C4-2B (cell line): ENCODE measurements at regions not wholly inside any gene's neighbourhood (a gene's known extent, or its start where the extent isn't known, plus 50 kb on each side); places are given as distances from the start of the nearest gene placed in this dataset.
"Not testable (repeated sequence)": the region's sequence is repeated elsewhere in the genome, so short reads cannot be mapped to it uniquely, and the experiment has no call there.

Experiments
- H3K27ac ChIP-seq: fragments of 450-650 bp; 2 replicates; pipeline ENCODE4 v1.5.1; 2017
- CTCF ChIP-seq: fragments of 450-650 bp; conservative IDR thresholded peaks from 2 replicates; pipeline ENCODE4 v1.5.1; 2017; ENCODE audit warnings: mild to moderate bottlenecking
- ZFX ChIP-seq: fragments of 450-650 bp; IDR thresholded peaks from 2 replicates; pipeline ENCODE4 v1.6.1; 2017

DNA sequence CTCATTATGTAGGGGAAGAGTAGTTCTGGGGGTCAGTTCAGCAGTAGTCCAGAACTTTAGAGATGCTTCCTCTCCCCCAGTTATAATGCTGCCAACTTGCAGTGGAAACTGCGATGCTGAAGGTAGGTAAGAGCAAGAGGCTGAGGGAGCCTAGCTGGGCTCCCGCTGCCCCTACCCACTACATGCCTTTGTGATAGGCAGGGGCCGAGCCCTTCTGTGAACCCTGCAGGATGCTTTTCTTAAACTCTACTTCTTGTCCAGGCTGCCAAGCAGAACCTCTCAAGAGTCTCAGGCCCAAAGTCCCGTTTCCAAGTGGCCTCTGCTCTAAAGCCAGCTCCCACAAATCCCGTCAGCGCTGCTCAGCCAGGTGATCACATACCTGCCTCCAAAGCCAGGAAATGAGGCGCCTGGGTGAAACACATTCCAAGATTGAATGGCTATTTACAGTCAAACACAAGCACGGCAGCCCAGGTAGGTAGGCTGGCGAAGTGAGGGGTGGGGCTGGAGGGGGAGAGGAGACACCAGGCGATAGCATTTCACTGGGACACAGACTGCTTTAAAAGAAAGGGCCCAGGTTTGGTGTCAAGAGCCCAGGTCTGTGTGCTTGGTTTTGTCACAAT is 150.7 kb downstream of the CD24 start:
- no peak for TF ChIP-seq ZFX
- TF ChIP-seq CTCF: no peak
- no peak overlapping the region for H3K27ac ChIP-seq

GRCh38 chr6:106823058-106823457 is 151.5 kb downstream of the CD24 start:
- H3K27ac ChIP-seq: no peak overlapping the region
- TF ChIP-seq CTCF (no peak), ZFX (no peak)

DNA sequence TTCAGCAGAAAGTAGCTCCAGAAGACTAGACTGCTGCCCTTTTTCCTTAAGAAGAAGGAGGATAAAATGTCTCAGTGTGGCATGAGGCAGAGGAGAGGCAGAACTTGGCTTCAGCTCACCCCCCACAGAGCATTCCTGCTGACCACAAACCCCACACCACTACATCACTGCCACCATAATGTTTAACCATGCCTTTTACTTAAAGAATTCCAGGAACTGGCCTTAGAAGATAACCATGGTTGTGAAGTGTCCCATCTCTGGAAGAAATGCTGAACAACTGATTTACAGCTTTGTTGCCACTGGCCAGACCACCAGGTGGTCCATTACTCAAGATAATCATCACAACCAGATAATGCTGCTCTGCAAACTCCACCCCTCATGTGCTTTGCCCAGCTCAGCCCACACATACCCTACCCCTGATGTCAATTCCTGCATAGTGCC is 154.1 kb downstream of the CD24 start:
- H3K27ac ChIP-seq: no peak overlapping the region
- TF ChIP-seq ZFX (no peak), CTCF (no peak)

DNA sequence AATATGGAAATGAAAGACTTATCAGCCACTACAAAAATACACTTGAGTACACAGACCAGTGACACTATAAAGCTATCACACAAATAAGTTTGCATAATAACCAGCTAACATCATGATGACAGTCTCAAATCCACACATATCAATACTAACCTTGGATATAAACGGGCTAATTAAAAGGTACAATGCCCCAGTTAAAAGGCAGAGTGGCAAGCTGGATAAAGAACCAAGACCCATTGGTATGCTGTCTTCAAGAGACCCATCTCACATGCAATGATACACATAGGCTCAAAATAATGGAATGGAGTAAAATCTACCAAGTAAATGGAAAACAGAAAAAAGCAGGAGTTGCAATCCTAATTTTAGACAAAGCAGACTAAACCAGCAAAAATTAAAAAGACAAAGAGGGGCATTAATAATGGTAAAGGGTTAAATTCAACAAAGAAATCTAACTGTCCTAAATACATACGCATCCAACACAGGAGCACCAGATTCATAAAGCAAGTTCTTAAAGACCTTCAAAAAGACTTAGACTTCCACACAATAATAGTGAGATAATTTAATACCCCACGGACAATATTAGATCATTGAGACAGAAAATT is 163.3 kb downstream of the CD24 start:
- no peak overlapping the region for H3K27ac ChIP-seq
- TF ChIP-seq ZFX (no peak), CTCF (no peak)

DNA sequence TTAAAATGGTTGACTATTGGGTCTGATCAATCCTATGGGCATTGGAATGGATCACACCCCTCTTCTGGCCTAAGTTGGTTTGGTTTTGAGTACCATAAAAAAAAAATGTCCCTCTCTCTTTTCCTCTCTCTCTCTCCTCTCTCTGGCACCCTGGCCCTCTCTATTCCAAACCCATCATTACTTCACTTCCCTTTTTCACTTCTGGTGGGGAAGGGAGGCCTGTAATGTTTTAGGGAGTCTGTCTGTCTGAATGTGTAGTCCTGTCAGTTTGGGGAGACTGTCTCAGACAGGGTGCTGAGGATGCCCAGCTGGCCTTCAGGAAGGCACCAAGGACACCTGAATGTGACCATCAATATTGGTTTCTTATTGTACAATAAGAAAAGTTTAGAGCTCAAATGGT is 165.8 kb downstream of the CD24 start:
- TF ChIP-seq CTCF: no peak
- H3K27ac ChIP-seq: no peak overlapping the region

DNA sequence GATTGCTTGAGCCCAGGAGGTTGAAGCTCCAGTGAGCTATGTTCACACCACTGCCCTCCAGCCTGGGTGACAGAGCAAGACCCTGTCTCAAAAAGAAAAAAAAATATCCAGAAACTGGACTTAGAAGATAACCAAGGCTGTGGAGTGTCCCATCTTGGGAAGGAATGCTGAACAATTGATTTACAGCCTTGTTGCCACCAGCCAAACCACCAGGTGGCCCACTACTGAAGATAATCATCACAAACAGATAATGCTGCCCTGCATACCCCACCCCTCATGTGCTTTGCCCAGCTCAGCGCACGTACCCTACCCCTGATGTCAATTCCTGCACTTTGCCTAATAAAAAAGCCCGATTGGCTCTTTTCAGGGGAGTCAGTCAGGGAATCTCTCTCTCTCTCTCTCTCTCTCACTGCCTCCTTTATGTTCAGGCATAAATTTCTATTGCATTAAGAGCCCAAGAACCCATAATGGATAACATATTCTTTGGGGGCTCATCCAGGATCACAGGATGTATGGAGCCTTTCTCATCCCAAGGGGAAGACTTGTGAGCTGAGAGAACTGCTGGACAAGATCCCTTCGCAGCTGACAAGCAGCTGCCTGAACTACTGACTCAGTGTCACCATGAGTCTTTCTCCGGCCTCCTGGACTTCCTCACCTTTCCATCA is 166.4 kb downstream of the CD24 start:
- TF ChIP-seq CTCF (peak; percentile 24), ZFX (no peak)

GRCh38 chr6:106806253-106806652 is 168.3 kb downstream of the CD24 start:
- H3K27ac ChIP-seq: not testable (repeated sequence)

More for the DNA sequence above, 166.4 kb downstream of the CD24 start:
- no peak overlapping the region for H3K27ac ChIP-seq

DNA sequence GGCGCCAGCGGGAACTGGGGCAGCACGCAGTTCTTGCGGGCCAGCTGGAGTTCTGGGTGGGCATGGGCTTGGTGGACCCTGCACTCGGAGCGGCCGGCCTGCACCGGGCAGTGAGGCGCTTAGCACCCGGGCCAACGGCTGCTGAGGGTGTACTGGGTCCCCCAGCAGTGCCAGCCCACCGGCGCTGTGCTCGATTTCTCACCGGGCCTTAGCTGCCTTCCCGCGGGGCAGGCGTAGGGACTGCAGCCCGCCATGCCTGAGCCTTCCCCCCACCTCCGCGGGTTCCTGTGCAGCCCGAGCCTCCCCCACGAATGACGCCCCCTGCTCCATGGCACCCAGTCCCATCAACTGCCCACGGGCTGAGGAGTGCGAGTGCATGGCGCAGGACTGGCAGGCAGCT is 168.8 kb downstream of the CD24 start:
- no peak overlapping the region for H3K27ac ChIP-seq
- no peak for TF ChIP-seq CTCF
- TF ChIP-seq ZFX: no peak
